Myocyte (in vitro differentiated cells): ENCODE measurements at regions not wholly inside any gene's neighbourhood (a gene's known extent, or its start where the extent isn't known, plus 50 kb on each side); places are given as distances from the start of the nearest gene placed in this dataset.

ENCODE experiments used
- DNase-seq: peaks from one replicate; pipeline ENCODE4 v3.0.0-alpha.2; 2012; ENCODE audit warnings: low read depth

GRCh38 chr7:116083796-116084195 lies 53.2 kb upstream of the TFEC start:
- DNase-seq = no peak

GRCh38 chr7:116086547-116087045 lies 56.0 kb upstream of the TFEC start:
- no peak for DNase-seq

GRCh38 chr7:116087291-116087690 lies 56.7 kb upstream of the TFEC start:
- no peak for DNase-seq

GRCh38 chr7:116087984-116088383 lies 57.4 kb upstream of the TFEC start:
- no peak for DNase-seq

- no peak for DNase-seq
Observed at GRCh38 chr7:116089293-116089692, 58.7 kb upstream of the TFEC start.

- DNase-seq = no peak
Observed at GRCh38 chr7:116093516-116094301, 63.1 kb upstream of the TFEC start.

GRCh38 chr7:116095396-116095795 lies 64.8 kb upstream of the TFEC start:
- no peak for DNase-seq

- peak; percentile 57 for DNase-seq
Observed at GRCh38 chr7:116097365-116098009, 66.9 kb upstream of the TFEC start.

- no peak for DNase-seq
Observed at GRCh38 chr7:116098175-116098574, 67.6 kb upstream of the TFEC start.

GRCh38 chr7:116100626-116101025 lies 70.1 kb upstream of the TFEC start:
- DNase-seq = no peak

GRCh38 chr7:116101704-116102103 lies 71.1 kb upstream of the TFEC start:
- no peak for DNase-seq

- no peak for DNase-seq
Observed at GRCh38 chr7:116111475-116111874, 80.9 kb upstream of the TFEC start.

- DNase-seq = no peak
Observed at GRCh38 chr7:116113310-116113709, 82.7 kb upstream of the TFEC start.

GRCh38 chr7:116120839-116121238 lies 89.5 kb upstream of the TES start:
- no peak for DNase-seq

- peak; percentile 55 for DNase-seq
Observed at GRCh38 chr7:116122972-116123595, 87.3 kb upstream of the TES start.

- DNase-seq = no peak
Observed at GRCh38 chr7:116128139-116128538, 82.2 kb upstream of the TES start.

GRCh38 chr7:116135306-116135705 lies 75.0 kb upstream of the TES start:
- no peak for DNase-seq

GRCh38 chr7:116138202-116138801 lies 72.0 kb upstream of the TES start:
- DNase-seq = peak; percentile 79

GRCh38 chr7:116139007-116139406 lies 71.3 kb upstream of the TES start:
- DNase-seq = no peak

- DNase-seq = no peak
Observed at GRCh38 chr7:116139807-116140206, 70.5 kb upstream of the TES start.

- DNase-seq = no peak
Observed at GRCh38 chr7:116142374-116142773, 68.0 kb upstream of the TES start.

GRCh38 chr7:116142850-116143249 lies 67.5 kb upstream of the TES start:
- DNase-seq = no peak
